ENCODE measurements at regions not wholly inside any gene's neighbourhood (a gene's known extent, or its start where the extent isn't known, plus 50 kb on each side); places are given as distances from the start of the nearest gene placed in this dataset.
A peak's percentile ranks its signal among the peaks of the same experiment; 100 is the strongest.

DNA sequence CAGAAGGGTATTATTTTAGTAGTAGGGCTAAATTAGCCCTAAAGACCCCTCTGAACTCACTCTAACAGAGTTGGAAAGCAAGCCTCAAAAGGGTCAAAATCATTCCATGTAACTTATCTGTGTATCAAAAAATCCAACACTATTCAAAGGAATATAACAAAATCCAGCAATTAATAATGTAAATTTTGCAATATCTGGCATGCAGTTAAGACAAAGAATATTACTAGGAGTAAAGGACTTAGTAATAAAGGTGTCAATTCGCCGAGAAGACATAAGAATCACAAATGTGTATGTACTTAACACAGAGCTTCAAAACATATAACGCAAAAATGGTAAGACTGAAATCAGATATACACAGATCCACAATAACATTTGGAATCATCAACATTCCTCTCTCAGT, 71.2 kb upstream of the PFN2 start:
- Histone ChIP-seq H3K27ac (ENCODE audit: low read length) (no peak overlapping the region), H3K9ac (ENCODE audit: low read depth, low read length) (no peak overlapping the region), H3K36me3 (ENCODE audit: insufficient read depth, low read depth, low read length) (no peaks in the 10 kb centered on the region), H3K27me3 (ENCODE audit: insufficient read depth, low read length) (peaks cover 5% of the 10 kb centered on the region), H3K9me3 (ENCODE audit: insufficient read depth, low read depth, low read length) (peaks cover 3% of the 10 kb centered on the region; the same call in 1 of the 2 replicates), H3K4me3 (ENCODE audit: low read length) (no peak overlapping the region), H3K4me1 (ENCODE audit: insufficient read depth, low read length) (peaks cover 4% of the 10 kb centered on the region; the same call in 1 of the 2 replicates)

DNA sequence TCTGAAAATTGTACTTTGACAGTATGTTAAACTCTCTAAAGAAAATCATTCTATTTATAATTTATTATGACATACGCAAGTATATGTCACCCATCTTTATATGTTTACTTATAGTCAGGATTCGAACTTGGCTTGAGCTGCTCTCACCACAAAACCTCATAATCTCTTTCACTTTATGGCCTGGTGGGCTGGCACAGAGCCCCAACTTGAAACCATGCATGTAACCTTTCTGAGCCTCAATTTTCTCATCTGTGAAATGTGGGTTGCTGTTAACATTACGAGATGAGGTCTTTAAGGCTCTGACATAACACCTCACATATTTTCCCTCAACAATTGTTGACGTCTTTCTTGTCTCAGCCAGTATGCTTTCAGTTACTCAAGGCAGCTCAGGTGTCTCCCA, 69.4 kb upstream of the PFN2 start:
- H3K4me1 ChIP-seq (ENCODE audit: insufficient read depth, low read length): peaks cover 21% of the 10 kb centered on the region; the same call in 1 of the 2 replicates
- no peaks in the 10 kb centered on the region for H3K36me3 ChIP-seq (ENCODE audit: insufficient read depth, low read depth, low read length)
- no peak overlapping the region for H3K9ac ChIP-seq (ENCODE audit: low read depth, low read length)
- H3K9me3 ChIP-seq (ENCODE audit: insufficient read depth, low read depth, low read length): peaks cover 3% of the 10 kb centered on the region; the same call in 1 of the 2 replicates
- no peak overlapping the region for H3K27ac ChIP-seq (ENCODE audit: low read length)
- no peak overlapping the region for H3K4me3 ChIP-seq (ENCODE audit: low read length)
- H3K27me3 ChIP-seq (ENCODE audit: insufficient read depth, low read length): peaks cover 20% of the 10 kb centered on the region

DNA sequence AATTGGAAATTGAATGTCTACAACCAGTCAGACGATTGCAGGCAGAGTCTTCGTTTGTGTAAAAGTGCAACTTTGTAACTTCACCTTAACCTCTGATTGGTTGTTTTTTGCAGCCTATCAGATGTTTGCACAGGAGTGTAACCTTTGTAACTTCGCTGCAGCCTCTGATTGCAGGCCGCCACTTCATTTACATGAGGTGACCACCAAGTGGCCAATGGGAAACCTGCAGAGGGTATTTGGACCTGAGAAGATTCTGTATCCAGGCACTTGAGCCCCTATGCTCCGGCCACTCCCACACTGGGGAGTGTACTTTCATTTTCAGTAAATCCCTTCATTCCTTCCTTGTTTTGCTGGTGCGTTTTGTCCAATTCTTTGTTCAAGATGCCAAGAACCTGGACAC, 68.1 kb upstream of the PFN2 start:
- Histone ChIP-seq H3K4me3 (ENCODE audit: low read length) (no peak overlapping the region), H3K27ac (ENCODE audit: low read length) (no peak overlapping the region), H3K4me1 (ENCODE audit: insufficient read depth, low read length) (peaks cover 33% of the 10 kb centered on the region; the same call in 1 of the 2 replicates), H3K9me3 (ENCODE audit: insufficient read depth, low read depth, low read length) (peaks cover 3% of the 10 kb centered on the region; the same call in 1 of the 2 replicates), H3K36me3 (ENCODE audit: insufficient read depth, low read depth, low read length) (no peaks in the 10 kb centered on the region), H3K27me3 (ENCODE audit: insufficient read depth, low read length) (peaks cover 33% of the 10 kb centered on the region), H3K9ac (ENCODE audit: low read depth, low read length) (no peak overlapping the region)

DNA sequence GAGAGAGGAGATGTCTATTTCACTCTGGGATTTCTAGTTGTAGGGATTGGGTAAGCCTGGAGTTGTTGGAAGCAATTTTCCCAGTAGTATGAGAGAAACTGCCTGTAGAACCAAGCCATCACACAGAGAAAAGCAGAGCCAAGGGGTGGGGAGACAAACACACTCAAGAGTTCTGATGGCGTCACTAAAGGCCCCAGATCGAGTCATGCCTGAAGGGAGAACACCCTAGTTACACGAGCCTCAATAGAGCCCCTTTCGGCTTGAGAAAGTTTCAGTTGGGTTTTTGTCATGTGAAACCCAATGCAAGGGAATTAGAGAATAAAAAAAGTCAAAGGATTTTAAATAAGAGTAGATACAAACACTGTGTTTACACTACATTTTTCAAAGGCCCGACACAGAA, 66.1 kb upstream of the PFN2 start:
- H3K9me3 ChIP-seq (ENCODE audit: insufficient read depth, low read depth, low read length): peaks cover 2% of the 10 kb centered on the region; the same call in 1 of the 2 replicates
- no peak overlapping the region for H3K9ac ChIP-seq (ENCODE audit: low read depth, low read length)
- H3K36me3 ChIP-seq (ENCODE audit: insufficient read depth, low read depth, low read length): no peaks in the 10 kb centered on the region
- no peak overlapping the region for H3K27ac ChIP-seq (ENCODE audit: low read length)
- peaks cover 39% of the 10 kb centered on the region; the same call in 1 of the 2 replicates for H3K4me1 ChIP-seq (ENCODE audit: insufficient read depth, low read length)
- H3K27me3 ChIP-seq (ENCODE audit: insufficient read depth, low read length): peaks cover 42% of the 10 kb centered on the region
- H3K4me3 ChIP-seq (ENCODE audit: low read length): no peak overlapping the region

DNA sequence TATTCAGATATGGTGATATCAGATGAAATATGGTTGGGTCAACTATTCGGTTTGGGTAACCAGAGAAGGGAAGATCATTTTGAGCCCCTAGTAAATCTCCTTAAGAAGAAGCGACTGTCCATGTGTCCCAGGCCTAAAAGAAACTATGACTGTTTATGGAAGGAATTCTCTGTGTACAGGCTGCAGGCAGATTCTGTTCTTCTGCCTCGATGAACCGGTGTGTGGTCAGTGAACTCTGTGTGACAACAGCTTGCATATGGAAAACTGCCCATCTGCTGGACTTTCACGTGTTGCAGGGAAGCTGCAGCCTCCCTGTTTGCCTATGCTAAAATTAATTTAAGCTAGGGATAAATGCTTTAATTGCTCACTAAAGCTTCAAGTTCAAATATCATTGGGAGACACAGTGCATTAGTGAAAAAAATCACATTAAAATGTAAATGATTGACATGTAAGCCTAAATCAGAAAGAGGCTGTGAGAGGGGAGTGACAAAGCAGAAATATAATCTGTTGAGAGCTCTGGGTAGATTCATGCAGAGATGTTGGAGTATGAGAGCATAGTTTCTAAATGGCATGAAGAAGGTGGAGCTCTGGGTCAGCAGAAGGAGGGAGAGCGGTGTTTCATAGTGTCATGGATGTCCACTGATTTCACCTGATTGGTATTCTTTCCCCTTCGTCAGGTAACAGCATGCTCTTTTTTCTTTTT, 65.4 kb upstream of the PFN2 start:
- Histone ChIP-seq H3K27ac (ENCODE audit: low read length) (no peak overlapping the region), H3K4me3 (ENCODE audit: low read length) (no peak overlapping the region; the same call in 1 of the 2 replicates), H3K36me3 (ENCODE audit: insufficient read depth, low read depth, low read length) (no peaks in the 10 kb centered on the region), H3K4me1 (ENCODE audit: insufficient read depth, low read length) (peaks cover 39% of the 10 kb centered on the region; the same call in 1 of the 2 replicates), H3K27me3 (ENCODE audit: insufficient read depth, low read length) (peaks cover 45% of the 10 kb centered on the region), H3K9me3 (ENCODE audit: insufficient read depth, low read depth, low read length) (no peaks in the 10 kb centered on the region), H3K9ac (ENCODE audit: low read depth, low read length) (no peak overlapping the region)

DNA sequence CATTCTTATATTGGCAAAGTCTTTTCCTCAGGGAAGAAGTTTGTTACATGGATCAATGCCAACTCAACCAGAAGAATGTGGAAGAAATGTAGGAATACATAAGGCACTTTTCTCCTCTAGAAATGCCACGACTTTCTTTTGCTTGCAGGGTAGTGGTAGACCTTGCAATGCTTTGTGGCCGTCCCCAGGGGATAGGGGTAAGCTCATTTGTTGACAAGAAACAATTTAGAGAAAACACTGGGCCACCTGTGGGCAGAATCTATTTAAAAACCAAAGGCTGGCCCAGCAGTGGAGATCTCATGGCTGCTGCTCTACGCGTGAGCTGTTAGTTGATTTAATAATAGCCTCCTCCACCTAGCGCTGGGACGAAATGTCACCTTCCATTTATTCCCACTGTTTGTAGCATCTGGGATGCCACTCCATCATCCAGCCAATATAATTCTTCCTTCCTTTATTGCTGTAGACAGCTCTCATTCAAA, 64.6 kb upstream of the PFN2 start:
- H3K4me1 ChIP-seq (ENCODE audit: insufficient read depth, low read length): peaks cover 39% of the 10 kb centered on the region; the same call in 1 of the 2 replicates
- no peaks in the 10 kb centered on the region for H3K36me3 ChIP-seq (ENCODE audit: insufficient read depth, low read depth, low read length)
- peaks cover 45% of the 10 kb centered on the region for H3K27me3 ChIP-seq (ENCODE audit: insufficient read depth, low read length)
- H3K9ac ChIP-seq (ENCODE audit: low read depth, low read length): no peak overlapping the region
- peak overlapping the region; percentile 28; the same call in 1 of the 2 replicates for H3K4me3 ChIP-seq (ENCODE audit: low read length)
- no peak overlapping the region for H3K27ac ChIP-seq (ENCODE audit: low read length)
- H3K9me3 ChIP-seq (ENCODE audit: insufficient read depth, low read depth, low read length): no peaks in the 10 kb centered on the region

DNA sequence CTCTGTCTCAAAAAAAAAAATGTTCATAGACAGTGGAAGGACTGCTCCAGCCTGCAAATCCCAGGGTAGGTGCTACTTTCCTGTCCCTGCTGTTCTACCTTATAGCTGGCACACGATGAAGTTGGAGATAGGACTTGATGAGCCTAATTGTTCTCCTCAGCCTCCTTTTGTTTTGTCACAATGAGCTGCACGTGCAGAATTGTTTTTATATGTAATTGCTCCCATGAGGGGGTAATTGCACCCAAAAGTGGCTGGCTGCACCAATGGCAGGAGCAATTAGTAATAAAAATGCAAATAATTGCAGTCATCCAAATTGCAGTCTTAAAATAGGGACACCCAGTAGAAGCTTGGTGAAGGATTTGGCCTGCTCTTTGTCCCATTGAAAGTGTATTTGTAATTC, 63.0 kb upstream of the PFN2 start:
- Histone ChIP-seq H3K4me3 (ENCODE audit: low read length) (no peak overlapping the region), H3K36me3 (ENCODE audit: insufficient read depth, low read depth, low read length) (no peaks in the 10 kb centered on the region), H3K9ac (ENCODE audit: low read depth, low read length) (no peak overlapping the region), H3K27ac (ENCODE audit: low read length) (no peak overlapping the region), H3K9me3 (ENCODE audit: insufficient read depth, low read depth, low read length) (no peaks in the 10 kb centered on the region), H3K27me3 (ENCODE audit: insufficient read depth, low read length) (peaks cover 45% of the 10 kb centered on the region), H3K4me1 (ENCODE audit: insufficient read depth, low read length) (peaks cover 39% of the 10 kb centered on the region; the same call in 1 of the 2 replicates)

DNA sequence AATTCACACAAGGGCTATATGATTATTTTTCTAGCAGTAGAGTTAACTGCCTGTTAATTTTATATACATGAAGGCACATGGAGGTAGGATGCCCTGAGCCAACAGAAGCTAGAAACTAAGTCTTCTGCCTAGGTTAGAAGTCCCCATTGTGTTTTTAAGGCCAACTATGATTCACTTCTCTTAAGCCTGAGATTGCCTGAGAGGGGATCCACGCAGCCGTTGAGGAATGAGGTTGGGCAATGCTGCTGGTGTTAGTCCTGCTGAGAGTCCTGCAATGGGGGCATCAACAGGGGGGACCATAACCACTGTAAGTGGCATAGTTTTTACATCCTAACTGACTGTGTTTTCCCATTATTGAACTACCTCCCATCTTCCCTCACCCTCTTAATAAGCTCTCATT, 60.1 kb upstream of the PFN2 start:
- peaks cover 30% of the 10 kb centered on the region for H3K27me3 ChIP-seq (ENCODE audit: insufficient read depth, low read length)
- H3K27ac ChIP-seq (ENCODE audit: low read length): no peak overlapping the region
- no peaks in the 10 kb centered on the region for H3K9me3 ChIP-seq (ENCODE audit: insufficient read depth, low read depth, low read length)
- H3K4me3 ChIP-seq (ENCODE audit: low read length): no peak overlapping the region
- H3K9ac ChIP-seq (ENCODE audit: low read depth, low read length): no peak overlapping the region
- no peaks in the 10 kb centered on the region for H3K36me3 ChIP-seq (ENCODE audit: insufficient read depth, low read depth, low read length)
- peaks cover 24% of the 10 kb centered on the region; the same call in 1 of the 2 replicates for H3K4me1 ChIP-seq (ENCODE audit: insufficient read depth, low read length)

DNA sequence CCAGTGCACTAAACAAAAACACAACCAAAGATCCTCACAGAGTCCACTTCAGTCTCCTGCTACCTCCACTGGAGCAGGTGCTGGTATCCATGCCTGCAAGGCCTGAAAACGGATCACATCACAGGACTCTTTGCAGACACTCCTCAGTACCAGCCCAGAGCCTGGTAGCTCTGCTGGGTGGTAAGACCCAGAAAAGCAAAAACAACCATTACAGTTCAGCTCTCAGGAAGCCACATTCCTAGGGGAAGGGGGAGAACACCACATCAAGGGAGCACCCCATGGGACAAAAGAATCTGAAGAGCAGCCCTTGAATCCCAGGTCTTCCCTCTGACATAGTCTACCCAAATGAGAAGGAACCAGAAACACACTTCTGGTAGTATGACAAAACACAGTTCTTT, 52.5 kb upstream of the PFN2 start:
- H3K4me1 ChIP-seq (ENCODE audit: insufficient read depth, low read length): peaks cover 10% of the 10 kb centered on the region
- H3K4me3 ChIP-seq (ENCODE audit: low read length): no peak overlapping the region
- H3K9me3 ChIP-seq (ENCODE audit: insufficient read depth, low read depth, low read length): no peaks in the 10 kb centered on the region; the same call in 1 of the 2 replicates
- no peaks in the 10 kb centered on the region for H3K27me3 ChIP-seq (ENCODE audit: insufficient read depth, low read length)
- H3K36me3 ChIP-seq (ENCODE audit: insufficient read depth, low read depth, low read length): no peaks in the 10 kb centered on the region
- H3K9ac ChIP-seq (ENCODE audit: low read depth, low read length): no peak overlapping the region; the same call in 1 of the 2 replicates
- H3K27ac ChIP-seq (ENCODE audit: low read length): no peak overlapping the region

DNA sequence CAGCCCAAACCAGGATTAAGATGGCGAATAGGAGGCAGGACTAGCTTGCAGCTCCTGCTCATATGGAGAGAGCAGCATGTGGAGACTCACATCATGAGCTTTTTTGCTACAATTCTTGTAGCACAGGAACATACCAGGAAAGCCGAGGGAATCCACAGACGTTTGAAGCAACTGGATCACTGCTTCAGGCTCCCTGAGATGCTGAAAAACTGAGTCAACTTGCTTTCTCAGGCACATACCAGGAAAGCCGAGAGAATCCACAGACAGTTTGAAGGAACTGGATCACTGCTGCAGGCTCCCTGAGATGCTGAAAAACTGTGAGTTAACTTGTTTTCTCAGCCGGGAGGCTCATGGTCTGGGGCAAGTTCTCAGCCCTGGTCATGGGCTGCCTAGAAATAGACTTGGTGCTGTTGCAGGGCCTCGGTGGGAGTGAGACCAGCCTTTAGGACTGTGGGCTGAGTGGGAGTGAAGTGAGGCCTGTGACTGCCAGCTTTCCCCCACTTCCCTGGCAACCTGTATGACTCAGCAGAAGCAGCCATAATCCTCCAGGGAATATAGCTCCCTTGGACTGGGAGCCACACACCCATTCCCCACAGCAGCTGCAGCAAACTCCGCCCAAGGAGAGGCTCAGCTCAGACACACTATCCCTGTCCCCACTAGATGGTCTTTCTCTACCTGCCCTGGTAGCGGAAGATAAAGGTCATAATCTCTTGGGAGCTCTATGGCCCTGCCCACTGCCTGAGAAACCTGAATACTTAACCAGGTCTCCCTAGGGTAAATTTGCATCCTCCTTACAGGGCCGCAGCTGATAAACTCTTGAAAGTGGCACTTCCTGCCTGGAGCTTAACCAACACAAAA, 51.9 kb upstream of the PFN2 start:
- Histone ChIP-seq H3K4me3 (ENCODE audit: low read length) (no peak overlapping the region), H3K27me3 (ENCODE audit: insufficient read depth, low read length) (no peaks in the 10 kb centered on the region), H3K27ac (ENCODE audit: low read length) (no peak overlapping the region), H3K36me3 (ENCODE audit: insufficient read depth, low read depth, low read length) (no peaks in the 10 kb centered on the region), H3K9ac (ENCODE audit: low read depth, low read length) (no peak overlapping the region; the same call in 1 of the 2 replicates), H3K4me1 (ENCODE audit: insufficient read depth, low read length) (peaks cover 10% of the 10 kb centered on the region), H3K9me3 (ENCODE audit: insufficient read depth, low read depth, low read length) (no peaks in the 10 kb centered on the region; the same call in 1 of the 2 replicates)

DNA sequence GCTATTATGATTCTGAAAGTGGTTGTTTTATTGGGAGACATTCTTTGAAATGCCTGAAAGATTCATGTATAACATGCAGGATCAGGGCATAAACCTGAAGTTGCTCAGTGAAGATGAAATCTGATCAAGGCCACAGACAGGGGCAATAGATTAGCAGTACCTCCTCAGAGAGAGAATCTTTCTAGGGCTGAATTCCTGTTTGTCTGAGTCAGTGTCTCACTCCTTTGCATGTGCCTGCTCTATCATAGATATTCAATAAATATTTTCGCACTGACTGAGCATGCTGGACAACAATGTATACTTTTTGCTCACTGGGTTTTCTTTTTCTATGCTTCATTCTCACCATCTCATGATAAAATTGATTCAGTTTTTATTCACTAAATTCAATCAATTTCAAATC, 49.8 kb upstream of the PFN2 start:
- Histone ChIP-seq H3K36me3 (ENCODE audit: insufficient read depth, low read depth, low read length) (no peaks in the 10 kb centered on the region), H3K9me3 (ENCODE audit: insufficient read depth, low read depth, low read length) (no peaks in the 10 kb centered on the region; the same call in 1 of the 2 replicates), H3K4me3 (ENCODE audit: low read length) (no peak overlapping the region), H3K27ac (ENCODE audit: low read length) (no peak overlapping the region), H3K9ac (ENCODE audit: low read depth, low read length) (no peak overlapping the region), H3K27me3 (ENCODE audit: insufficient read depth, low read length) (no peaks in the 10 kb centered on the region), H3K4me1 (ENCODE audit: insufficient read depth, low read length) (peaks cover 10% of the 10 kb centered on the region)

All from iPS-20b (cell line).